ENCODE measurements at regions not wholly inside any gene's neighbourhood (a gene's known extent, or its start where the extent isn't known, plus 50 kb on each side); places are given as distances from the start of the nearest gene placed in this dataset.

DNA sequence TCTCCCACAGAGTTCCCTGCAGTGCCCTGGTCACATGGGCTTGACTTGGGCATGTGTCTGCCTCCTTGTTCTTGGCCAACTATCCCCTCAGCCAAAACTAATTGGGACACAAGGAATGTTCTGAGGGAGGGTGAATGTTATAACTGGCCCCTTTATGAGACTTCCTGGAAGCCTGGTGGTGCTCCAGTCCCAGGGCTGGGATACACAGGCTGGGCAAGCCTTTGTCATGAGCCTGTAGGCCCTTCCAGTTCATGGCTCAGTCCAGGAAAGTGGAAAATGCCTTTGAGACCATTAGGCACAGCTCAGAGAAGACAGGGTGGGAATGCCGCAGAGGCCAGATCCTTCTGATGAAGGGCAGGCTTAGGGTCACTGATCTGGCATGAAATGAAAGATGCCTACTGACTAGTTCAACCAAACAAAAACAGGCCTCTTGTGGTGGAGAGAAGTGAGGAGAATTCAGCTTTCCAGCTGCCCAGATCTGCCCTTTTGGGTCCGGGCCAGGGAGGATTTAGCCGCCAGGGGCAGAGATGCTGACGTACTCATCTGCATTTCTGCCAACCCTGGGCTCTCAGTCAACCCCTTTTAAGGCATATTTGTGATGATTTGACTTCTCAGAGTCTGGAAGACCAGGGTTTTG lies 961.5 kb downstream of the KCNMA1 start:
- no peak overlapping the region for H3K4me3 ChIP-seq
- H3K27me3 ChIP-seq, result no peaks in the 10 kb centered on the region
- H3K36me3 ChIP-seq (replicated peaks in 1 of 2), result no peaks in the 10 kb centered on the region
- H3K9me3 ChIP-seq (replicated peaks in 1 of 3), result no peaks in the 10 kb centered on the region
- 68 to 86% (median 82%) methylated on average over 4 of the region's 4 CpGs for WGBS, 4 donors
- no peaks in the 10 kb centered on the region for H3K4me1 ChIP-seq (replicated peaks in 1 of 2)
- no peak for TF ChIP-seq POLR2A (IDR thresholded peaks at IDR 0.05)
- TF ChIP-seq, protein P1, sequence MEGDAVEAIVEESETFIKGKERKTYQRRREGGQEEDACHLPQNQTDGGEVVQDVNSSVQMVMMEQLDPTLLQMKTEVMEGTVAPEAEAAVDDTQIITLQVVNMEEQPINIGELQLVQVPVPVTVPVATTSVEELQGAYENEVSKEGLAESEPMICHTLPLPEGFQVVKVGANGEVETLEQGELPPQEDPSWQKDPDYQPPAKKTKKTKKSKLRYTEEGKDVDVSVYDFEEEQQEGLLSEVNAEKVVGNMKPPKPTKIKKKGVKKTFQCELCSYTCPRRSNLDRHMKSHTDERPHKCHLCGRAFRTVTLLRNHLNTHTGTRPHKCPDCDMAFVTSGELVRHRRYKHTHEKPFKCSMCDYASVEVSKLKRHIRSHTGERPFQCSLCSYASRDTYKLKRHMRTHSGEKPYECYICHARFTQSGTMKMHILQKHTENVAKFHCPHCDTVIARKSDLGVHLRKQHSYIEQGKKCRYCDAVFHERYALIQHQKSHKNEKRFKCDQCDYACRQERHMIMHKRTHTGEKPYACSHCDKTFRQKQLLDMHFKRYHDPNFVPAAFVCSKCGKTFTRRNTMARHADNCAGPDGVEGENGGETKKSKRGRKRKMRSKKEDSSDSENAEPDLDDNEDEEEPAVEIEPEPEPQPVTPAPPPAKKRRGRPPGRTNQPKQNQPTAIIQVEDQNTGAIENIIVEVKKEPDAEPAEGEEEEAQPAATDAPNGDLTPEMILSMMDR (IDR thresholded peaks at IDR 0.05), result no peak
- intact Hi-C loops (cut with DNase I), result no loop called here
- DNase-seq, result peak in 2 of 7 donors; percentile 15 to 51
- no peak overlapping the region for H3K27ac ChIP-seq

DNA sequence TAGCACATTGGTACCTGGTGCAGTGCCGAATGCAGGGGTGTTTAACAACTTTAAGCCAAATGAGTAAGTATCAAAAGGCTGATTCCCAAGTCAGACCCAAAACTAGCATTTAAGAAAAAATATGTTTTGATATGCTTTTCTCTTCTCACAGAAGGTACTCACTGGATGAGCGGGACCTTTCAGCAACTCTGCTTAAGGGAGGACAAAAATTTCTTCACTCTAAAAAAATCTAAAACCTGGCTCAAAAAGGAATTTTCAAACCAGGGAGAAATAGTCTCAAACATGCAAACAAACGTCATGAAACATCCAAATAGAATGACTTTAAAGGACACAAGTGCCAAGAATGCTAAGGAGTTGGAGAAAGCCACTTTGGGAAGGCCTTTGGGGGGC lies 962.1 kb downstream of the KCNMA1 start:
- no peak overlapping the region for H3K4me3 ChIP-seq
- no peak for DNase-seq
- H3K27ac ChIP-seq, result no peak overlapping the region
- H3K27me3 ChIP-seq, result no peaks in the 10 kb centered on the region
- intact Hi-C loops (cut with DNase I), result no loop called here
- WGBS, 4 donors, result 55 to 82% (median 72%) methylated on average over 3 of the region's 3 CpGs
- H3K9me3 ChIP-seq (replicated peaks in 1 of 3), result no peaks in the 10 kb centered on the region
- no peak for TF ChIP-seq POLR2A (IDR thresholded peaks at IDR 0.05)
- TF ChIP-seq, protein P1 (IDR thresholded peaks at IDR 0.05), result no peak
- H3K4me1 ChIP-seq (replicated peaks in 1 of 2), result no peaks in the 10 kb centered on the region
- H3K36me3 ChIP-seq (replicated peaks in 1 of 2), result no peaks in the 10 kb centered on the region

DNA sequence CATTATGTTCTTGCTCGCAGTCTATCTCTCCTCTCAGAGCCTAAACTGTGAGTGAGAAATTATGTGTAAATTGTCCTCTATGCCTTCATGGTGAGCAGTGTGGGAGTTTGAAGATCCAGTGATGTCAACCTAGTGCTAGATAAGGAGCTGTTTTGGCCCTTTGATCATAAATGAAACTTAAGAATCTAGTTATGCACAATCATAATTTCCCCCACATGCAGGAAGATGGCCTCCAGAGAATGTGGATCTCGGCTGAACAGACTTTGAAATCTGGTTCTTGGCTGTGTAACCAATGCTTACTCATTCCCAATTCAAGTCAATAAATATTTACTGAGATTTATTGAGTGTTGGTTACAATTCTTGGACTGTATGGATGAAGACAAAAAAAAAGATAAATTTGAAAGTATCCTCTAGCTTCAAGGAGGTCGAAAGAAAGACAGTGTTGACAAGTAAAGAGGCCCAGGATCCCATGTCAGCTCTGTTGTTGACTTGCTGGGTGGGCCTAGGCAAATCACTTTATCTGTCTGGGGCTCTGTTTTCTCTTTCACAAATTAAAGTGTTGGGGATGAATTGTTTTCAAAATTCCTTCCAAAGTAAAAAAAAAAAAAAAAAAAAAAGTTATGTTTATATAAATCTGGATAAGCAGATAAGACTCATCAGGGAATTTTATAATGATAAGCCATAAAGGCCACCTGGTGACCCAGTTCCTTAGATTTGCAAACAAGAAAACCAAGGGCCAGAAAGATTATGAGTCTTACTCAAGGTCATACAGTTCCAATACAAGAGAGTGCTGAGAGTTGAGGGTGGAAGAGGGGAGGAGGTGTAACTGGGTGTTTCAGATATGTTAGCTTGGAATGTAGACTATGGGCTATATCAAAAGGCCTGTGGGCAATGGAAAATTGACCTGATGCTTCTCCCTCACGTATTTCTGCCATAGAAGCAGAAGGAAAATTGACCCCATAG lies 969.9 kb downstream of the KCNMA1 start:
- Histone ChIP-seq H3K9me3 (replicated peaks in 1 of 3) (no peaks in the 10 kb centered on the region), H3K27ac (no peak overlapping the region), H3K36me3 (replicated peaks in 1 of 2) (no peaks in the 10 kb centered on the region), H3K27me3 (no peaks in the 10 kb centered on the region), H3K4me1 (replicated peaks in 1 of 2) (no peaks in the 10 kb centered on the region), H3K4me3 (no peak overlapping the region)
- TF ChIP-seq, protein P1 (IDR thresholded peaks at IDR 0.05), result no peak
- TF ChIP-seq POLR2A (IDR thresholded peaks at IDR 0.05), result no peak
- no peak for DNase-seq
- 68 to 80% (median 69%) methylated on average over 4 of the region's 4 CpGs for WGBS, 4 donors
- intact Hi-C loops (cut with DNase I), result no loop called here

DNA sequence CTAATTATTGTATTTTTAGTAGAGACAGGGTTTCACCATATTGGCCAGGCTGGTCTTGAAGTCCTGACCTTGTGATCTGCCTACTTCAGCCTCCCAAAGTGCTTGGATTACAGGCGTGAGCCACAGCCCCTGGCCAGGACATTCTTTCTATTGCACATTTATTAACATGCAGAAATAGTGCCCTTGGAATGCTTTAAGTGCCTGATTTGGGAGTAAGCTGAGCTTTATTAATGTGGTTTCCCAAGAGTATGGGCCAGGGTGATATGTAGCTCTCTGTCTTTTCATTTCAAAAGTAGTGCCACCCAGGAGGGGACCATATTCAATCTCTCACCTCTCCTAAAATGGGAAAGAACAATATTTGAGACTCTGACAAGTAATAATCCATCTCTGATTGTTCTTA lies 970.7 kb downstream of the KCNMA1 start:
- intact Hi-C loops (cut with DNase I), result no loop called here
- Histone ChIP-seq H3K36me3 (replicated peaks in 1 of 2) (no peaks in the 10 kb centered on the region), H3K27me3 (no peaks in the 10 kb centered on the region), H3K9me3 (replicated peaks in 1 of 3) (no peaks in the 10 kb centered on the region), H3K4me3 (no peak overlapping the region), H3K27ac (no peak overlapping the region), H3K4me1 (replicated peaks in 1 of 2) (no peaks in the 10 kb centered on the region)
- 74 to 100% (median 83%) methylated on average over 1 of the region's 1 CpG for WGBS, 4 donors
- no peak for TF ChIP-seq POLR2A (IDR thresholded peaks at IDR 0.05)
- TF ChIP-seq, protein P1 (IDR thresholded peaks at IDR 0.05), result no peak
- DNase-seq, result no peak

All from adrenal gland (tissue), 9 donors.